Mononuclear cell (primary cell): ENCODE measurements at regions not wholly inside any gene's neighbourhood (a gene's known extent, or its start where the extent isn't known, plus 50 kb on each side); places are given as distances from the start of the nearest gene placed in this dataset.
"Not testable (repeated sequence)": the region's sequence is repeated elsewhere in the genome, so short reads cannot be mapped to it uniquely, and the experiment has no call there.

Source experiments
- H3K27me3 ChIP-seq: 2 replicates; pipeline ENCODE4 v1.6.0; 2011; ENCODE audit warnings: low read length, control low read depth; ENCODE audit not compliant: insufficient read depth
- H3K4me1 ChIP-seq: 2 replicates; pipeline ENCODE4 v1.5.1; 2011; ENCODE audit warnings: mild to moderate bottlenecking, low read length, control low read depth; ENCODE audit not compliant: insufficient read depth
- H3K4me3 ChIP-seq: 2 replicates; pipeline ENCODE4 v1.5.1; 2011; ENCODE audit warnings: mild to moderate bottlenecking, low read length, moderate library complexity
- H3K9me3 ChIP-seq: 2 replicates; pipeline ENCODE4 v1.5.1; 2011; ENCODE audit warnings: low read depth, mild to moderate bottlenecking, control low read depth, low read length

DNA sequence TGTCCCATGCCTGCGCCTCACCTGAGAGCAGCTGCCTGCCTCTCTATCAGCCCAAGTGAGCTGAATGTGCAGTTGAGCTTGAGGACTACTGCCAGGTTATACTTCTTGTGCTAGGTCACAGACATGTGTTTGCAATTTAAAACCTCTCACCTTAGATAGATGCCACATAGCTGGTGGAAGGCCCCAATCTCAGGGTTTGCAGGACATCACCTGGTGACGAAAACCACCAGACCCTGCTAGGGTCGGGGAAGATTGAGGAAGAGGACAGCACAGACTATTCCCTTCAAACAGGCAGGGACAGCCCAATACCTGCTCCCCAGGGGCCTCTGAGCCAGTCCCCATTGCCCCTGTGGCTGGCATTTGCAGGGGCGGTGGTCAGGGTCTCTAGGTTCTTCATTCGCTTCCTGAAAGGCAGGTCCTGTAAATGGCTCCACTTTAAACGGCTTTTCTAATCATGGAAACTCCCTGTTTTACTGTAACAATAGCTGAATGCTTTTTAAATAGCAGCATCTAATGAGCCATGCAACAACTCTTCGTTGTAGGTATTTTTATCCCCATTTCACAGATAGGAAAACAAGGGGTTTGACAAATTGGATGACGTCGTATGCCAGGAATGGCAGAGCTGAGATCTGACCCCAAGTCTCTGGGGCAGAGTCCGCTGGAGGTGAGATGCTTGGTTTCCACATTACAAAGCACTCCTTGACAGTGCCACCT lies 80.1 kb downstream of the EMX2 start:
- no peaks in the 10 kb centered on the region for H3K27me3 ChIP-seq
- H3K9me3 ChIP-seq: no peaks in the 10 kb centered on the region
- no peak overlapping the region for H3K4me3 ChIP-seq
- no peaks in the 10 kb centered on the region for H3K4me1 ChIP-seq

DNA sequence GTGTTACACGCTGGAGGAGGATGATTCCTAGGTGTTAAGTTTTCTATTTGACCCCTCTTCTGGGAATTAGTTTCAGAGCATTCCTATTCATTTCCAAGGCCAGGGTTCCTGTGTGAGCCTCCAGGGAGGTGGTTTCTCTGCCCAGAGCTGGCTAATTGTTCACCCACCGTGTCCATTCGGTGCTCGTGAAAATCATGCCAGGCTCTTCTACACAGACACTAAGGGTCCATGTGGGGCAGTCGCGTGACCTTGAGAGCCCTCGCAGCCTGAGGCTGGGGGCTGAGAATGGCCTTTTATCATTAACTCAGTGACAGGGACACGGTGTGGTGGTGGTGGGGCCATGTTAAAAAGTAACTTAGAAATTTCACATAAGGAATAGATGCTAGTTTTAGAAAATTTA lies 83.7 kb downstream of the EMX2 start:
- Histone ChIP-seq H3K9me3 (no peaks in the 10 kb centered on the region), H3K27me3 (no peaks in the 10 kb centered on the region), H3K4me1 (no peaks in the 10 kb centered on the region), H3K4me3 (no peak overlapping the region)

DNA sequence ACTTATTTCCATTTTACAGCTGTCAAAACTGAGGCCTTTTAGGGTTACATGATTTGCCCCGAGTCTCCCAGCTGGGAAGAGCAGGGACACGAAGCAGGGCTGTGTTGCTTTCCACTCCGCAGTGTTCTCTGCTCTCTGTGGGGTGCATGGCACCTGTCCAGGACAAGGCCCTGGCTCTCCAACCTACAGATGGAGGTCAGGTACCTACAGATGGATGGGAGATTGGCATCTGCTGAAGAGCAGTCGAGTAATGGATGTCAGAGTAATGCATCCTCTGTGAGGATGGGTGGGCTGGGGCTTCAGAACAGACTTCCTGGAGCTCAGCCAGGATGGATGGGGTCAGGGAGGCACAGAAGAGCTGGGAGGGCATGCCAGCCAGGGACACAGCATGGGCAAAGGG lies 85.0 kb downstream of the EMX2 start:
- Histone ChIP-seq H3K4me1 (no peaks in the 10 kb centered on the region), H3K4me3 (no peak overlapping the region), H3K27me3 (no peaks in the 10 kb centered on the region), H3K9me3 (no peaks in the 10 kb centered on the region)

DNA sequence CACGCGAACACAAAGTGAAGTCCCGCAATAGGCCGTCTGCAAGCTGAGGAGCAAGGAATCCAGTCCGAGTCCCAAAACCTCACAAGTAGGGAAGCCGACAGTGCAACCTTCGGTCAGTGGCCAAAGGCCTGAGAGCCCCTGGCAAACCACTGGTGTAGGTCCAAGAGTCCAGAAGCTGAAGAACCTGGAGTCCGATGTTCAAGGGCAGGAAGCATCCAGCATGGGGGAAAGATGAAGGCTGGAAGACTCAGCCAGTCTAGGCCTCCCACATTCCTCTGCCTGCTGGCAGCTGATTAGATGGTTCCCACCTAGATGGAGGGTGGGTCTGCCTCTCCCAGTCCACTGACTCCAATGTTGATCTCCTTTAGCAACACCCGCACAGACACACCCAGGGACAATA lies 87.2 kb downstream of the EMX2 start:
- not testable (repeated sequence) for H3K27me3 ChIP-seq, H3K9me3 ChIP-seq

DNA sequence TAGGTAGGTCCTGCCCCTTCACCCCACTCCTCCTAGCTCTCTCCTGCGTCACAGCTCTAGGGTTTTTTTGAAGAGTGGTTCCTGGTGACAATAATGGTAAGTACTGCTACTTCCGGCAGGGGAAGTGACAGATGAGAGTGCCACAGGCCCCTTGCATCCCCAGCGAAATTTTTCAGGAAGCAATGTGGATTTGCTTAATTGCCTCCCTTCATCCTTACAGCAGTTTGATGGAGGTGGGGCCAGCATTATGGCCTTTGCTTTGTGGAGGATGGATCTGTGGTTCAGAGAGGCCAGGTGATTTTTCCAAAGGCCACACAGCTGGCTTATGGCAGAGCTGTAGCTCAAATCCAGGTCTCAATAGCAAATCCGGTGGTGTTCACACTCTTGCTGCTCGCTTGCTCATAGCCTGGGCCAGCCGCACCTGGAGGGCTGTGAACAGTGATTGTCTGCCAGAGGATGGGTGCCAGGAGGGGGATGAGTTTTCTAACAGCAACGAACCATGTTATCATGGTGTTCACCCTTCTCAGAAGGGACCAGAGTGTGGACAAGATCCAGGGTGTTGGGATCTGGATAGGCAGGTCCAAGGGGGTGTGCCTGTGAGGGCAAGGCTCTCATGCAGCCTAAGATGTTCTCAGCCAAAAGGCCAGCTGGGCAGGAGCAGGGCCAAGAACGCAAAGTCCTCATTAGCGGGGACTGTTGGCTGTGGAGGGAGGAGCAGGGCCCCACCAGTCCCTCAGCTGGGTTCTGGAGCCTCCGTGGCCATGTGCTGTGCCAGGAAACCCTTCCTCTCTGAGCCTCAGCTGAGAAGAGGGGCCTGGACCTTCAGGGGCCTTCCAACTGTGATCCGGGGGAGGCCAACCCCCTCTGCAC lies 89.0 kb downstream of the EMX2 start:
- H3K4me3 ChIP-seq: no peak overlapping the region
- no peaks in the 10 kb centered on the region for H3K27me3 ChIP-seq
- no peaks in the 10 kb centered on the region for H3K9me3 ChIP-seq
- H3K4me1 ChIP-seq: no peaks in the 10 kb centered on the region

More for the DNA sequence above, 87.2 kb downstream of the EMX2 start:
- not testable (repeated sequence) for H3K4me1 ChIP-seq, H3K4me3 ChIP-seq

DNA sequence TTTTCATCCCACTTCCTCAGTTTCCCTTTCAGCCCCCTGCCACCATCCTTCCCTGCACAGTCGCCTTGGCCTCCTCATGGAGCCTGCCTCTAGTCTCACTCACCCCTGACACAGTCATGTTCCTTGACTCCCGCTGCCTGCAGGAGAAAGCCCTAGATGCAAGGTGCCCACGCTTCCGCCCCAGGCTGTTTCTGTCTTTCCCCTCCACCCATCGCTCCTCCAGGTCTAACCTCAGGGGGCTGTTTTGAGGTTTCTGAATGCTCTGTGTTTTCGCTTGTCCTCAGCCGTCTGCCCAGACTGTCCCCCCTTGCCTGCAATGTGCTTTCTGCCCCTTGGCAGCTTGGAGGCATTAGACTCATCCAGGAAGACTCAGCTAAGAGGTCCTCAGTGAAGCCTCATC lies 89.9 kb downstream of the EMX2 start:
- H3K4me1 ChIP-seq: no peaks in the 10 kb centered on the region
- H3K27me3 ChIP-seq: no peaks in the 10 kb centered on the region
- no peaks in the 10 kb centered on the region for H3K9me3 ChIP-seq
- H3K4me3 ChIP-seq: no peak overlapping the region

DNA sequence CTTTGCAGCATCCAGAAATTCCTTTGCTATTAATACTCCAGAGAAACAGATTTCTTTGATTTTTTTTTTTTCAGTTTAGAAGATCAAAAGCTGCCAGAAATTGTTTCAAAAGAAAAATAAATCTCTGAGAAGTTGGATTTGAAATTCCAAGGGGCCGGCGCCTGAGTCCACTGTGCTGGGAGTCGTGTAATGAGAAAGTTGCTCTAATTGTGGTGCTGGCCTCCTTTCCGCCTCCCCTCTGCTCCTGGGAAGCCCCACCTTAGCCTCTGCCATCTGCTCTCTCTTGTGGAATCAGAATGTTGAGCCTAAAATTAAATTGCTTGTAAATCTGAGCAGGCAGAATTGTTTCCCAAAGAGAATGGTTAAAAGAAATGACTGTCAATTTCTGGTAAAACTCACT lies 93.3 kb downstream of the EMX2 start:
- Histone ChIP-seq H3K27me3 (peaks cover 9% of the 10 kb centered on the region), H3K9me3 (no peaks in the 10 kb centered on the region), H3K4me3 (no peak overlapping the region), H3K4me1 (no peaks in the 10 kb centered on the region)

DNA sequence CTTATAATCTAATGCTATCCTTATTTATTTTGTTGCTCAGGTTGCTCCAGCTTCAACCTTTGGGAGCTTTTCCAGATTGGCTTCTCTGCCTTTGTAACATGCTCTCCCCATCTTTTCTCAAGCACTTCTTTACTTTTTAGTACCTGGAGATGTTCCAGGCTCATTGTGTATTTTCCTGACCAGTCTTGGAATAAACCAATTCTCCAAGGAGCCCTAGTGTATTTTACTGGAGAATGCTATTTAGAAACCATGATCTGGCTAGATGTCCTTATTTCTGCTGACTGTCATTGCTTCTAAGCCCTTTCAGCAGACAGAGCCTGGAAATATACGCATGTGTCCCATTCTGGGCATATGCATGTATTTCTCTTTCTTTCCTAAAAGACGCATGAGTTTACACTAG lies 95.7 kb downstream of the EMX2 start:
- H3K27me3 ChIP-seq: peaks cover 9% of the 10 kb centered on the region
- H3K4me3 ChIP-seq: no peak overlapping the region
- H3K9me3 ChIP-seq: no peaks in the 10 kb centered on the region
- H3K4me1 ChIP-seq: no peaks in the 10 kb centered on the region

DNA sequence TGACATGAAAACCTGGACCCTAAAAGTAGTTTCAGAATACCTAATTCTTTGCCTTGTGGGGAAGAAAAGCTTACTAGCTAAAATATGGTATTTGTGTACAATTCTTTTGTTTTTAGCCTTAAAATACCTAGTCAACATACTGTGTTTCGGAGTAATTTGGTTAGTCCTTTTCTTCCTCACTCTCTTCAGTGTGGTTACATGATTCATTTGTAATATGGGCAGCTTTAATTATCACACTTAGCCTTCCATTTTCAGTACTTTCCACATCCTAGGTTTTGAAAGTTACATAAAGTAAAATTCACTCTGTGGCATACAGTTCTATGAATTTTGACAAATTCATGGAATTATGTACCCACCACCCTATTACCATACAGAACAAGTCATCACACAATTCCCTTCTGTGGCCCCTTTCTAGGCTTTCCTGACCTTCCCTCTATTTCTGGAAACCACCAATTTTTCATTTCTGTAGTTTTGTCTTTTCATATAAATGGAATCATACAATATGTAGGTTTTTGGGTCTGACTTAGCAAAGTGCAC lies 96.2 kb downstream of the EMX2 start:
- H3K27me3 ChIP-seq: peaks cover 9% of the 10 kb centered on the region
- H3K4me1 ChIP-seq: no peaks in the 10 kb centered on the region
- no peak overlapping the region for H3K4me3 ChIP-seq
- H3K9me3 ChIP-seq: no peaks in the 10 kb centered on the region

DNA sequence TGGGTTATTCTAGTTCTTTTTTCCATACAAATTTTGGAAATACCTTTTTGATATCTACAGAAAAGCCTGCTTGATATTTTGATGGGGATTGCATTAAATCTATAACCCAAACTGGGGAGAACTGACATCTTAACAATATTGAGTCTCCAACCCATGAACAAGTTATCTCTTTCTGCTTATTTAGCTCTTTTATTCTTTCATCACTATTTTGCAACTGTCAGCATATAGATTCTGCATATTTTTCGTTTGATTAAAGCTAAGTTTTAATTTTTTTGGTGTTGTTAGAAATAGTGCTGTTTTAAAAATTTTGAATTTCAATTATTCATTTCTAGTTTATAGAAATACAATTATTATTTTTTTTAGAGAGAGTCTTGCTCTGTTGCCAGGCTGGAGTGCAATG lies 97.9 kb downstream of the EMX2 start:
- Histone ChIP-seq H3K27me3 (peaks cover 15% of the 10 kb centered on the region), H3K4me3 (no peak overlapping the region), H3K9me3 (no peaks in the 10 kb centered on the region), H3K4me1 (no peaks in the 10 kb centered on the region)

DNA sequence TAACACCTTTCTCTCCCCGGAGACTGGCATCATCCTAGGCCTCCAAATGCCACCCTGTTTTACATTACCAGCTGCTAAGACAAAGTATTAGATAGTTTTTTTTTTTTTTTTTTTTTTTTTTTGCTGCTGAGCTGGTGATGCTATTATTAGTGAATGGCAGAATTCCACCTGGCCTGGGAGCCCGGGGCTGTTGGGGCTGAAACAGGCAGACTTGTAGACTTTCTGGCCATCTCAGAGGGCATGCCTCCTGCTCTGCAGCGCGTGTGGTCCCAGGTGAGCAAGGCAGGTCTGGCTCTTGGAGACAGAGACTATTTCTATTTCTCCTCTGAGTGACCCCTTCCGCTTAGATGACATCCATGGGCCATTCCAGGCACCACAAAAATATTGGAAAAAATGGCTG lies 104.2 kb downstream of the EMX2 start:
- Histone ChIP-seq H3K4me3 (no peak overlapping the region), H3K4me1 (no peaks in the 10 kb centered on the region), H3K9me3 (no peaks in the 10 kb centered on the region), H3K27me3 (peaks cover 6% of the 10 kb centered on the region)

DNA sequence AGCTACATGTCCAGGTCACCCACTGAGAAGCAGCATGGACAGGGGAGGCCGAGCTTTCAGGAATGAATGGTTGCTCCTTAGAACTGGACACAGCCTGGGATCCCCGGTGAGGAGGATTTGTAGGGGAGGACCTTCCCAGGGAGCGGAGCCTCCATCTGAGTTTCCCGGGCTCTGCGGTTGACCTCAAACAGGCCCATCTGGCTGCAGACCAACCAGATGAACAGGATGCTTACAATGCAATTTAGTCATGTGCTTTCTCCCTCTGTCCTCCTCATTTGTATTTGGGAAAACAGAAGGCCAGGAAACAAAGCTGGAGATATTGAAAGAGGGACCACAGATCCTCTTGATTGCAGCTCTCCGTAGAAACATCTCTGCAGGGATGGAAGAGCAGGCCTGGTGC lies 104.8 kb downstream of the EMX2 start:
- no peak overlapping the region for H3K4me3 ChIP-seq
- H3K9me3 ChIP-seq: no peaks in the 10 kb centered on the region
- no peaks in the 10 kb centered on the region for H3K4me1 ChIP-seq

DNA sequence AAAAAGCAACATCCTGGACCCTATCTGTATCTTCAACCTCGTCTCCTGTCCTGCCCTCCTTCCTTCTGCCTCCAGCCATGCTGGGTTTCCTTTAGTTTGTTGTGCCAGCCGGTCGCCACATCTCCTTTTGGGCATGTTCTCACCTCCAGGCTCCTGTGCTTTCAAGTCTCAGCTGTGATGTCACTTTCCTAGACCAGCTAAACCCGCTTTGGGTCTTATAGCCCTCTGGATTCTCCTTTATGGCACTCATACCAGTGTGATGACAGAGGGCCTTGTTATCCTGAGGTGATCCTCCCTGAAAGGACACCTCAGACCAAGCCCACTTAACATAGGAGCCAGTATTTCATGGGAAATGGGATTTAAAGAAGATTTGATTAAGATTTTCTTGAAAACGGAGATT lies 108.6 kb downstream of the EMX2 start:
- no peak overlapping the region for H3K4me3 ChIP-seq
- no peaks in the 10 kb centered on the region for H3K27me3 ChIP-seq
- no peaks in the 10 kb centered on the region for H3K9me3 ChIP-seq
- H3K4me1 ChIP-seq: no peaks in the 10 kb centered on the region

More for the DNA sequence above, 104.8 kb downstream of the EMX2 start:
- H3K27me3 ChIP-seq: peaks cover 6% of the 10 kb centered on the region

DNA sequence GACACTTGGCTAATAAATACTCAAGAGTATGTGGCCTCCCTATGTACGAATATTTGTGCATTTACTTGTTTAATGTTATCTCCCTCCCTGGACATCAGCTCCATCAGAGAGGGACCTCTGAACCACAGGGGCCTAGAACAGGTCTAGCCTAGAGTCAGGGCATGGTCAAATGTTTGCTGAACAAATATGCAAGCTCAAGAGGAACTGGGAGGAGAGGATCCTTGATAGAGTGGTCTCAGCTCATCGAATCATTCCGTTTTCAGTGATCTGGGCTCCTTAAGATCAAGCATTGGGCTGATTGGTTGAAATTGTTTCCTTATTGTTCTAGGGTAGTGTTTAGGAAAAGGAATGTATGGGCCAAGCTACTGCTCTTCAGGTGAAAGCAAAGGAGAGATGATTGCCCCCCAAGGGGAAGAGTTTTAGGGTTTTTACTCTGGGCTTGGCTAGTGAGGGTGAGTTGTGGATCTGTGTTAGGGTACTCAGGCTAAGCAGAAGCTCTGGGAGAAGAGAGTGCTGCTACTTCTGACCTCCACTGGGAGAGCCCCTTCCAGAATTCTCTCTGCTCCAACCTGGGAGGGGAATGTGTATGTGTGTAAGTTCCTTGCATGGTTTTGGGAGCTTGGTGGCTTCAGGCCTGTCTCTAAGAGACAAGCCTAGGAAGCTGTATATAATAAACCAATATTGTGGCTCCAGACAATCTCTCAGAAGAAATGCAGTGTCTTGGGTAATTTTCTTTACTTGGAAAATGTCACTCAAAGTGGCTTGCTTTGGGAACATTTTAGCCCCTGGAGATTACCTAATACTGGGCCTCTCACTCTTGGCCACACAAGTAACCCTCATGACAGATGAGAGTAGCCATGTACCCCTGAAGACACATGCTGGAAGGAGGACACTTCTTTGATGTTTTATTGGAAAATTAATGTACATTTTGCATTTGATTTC lies 110.0 kb downstream of the EMX2 start:
- no peaks in the 10 kb centered on the region for H3K9me3 ChIP-seq
- no peaks in the 10 kb centered on the region for H3K4me1 ChIP-seq
- no peaks in the 10 kb centered on the region for H3K27me3 ChIP-seq
- H3K4me3 ChIP-seq: no peak overlapping the region

DNA sequence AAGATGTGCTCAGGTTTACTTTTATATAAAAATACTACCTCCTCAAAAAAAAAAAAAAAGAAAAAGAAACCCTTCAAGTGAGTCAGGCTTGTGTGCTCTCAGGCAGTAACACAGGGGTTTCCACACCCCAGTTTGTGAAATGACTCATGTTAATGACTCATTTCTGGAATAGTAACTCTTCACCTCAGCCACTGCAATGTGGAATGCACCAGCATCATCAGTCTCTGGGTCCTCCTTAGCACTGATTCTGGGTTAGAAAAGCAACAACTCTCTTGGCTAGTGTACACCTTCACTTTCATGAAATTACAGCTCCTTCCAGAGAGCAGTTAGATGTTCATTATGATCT lies 110.6 kb downstream of the EMX2 start:
- Histone ChIP-seq H3K4me3 (no peak overlapping the region), H3K4me1 (no peaks in the 10 kb centered on the region), H3K27me3 (no peaks in the 10 kb centered on the region), H3K9me3 (no peaks in the 10 kb centered on the region)
